Hypothalamus (tissue), 51 donors: ENCODE measurements at regions not wholly inside any gene's neighbourhood (a gene's known extent, or its start where the extent isn't known, plus 50 kb on each side); places are given as distances from the start of the nearest gene placed in this dataset.
"Not testable (repeated sequence)": the region's sequence is repeated elsewhere in the genome, so short reads cannot be mapped to it uniquely, and the experiment has no call there.

Experiments used
- DNase-seq, 51 donors: peaks; one replicate each; lab custom pipeline; 2025; lab: John Stamatoyannopoulos, UW

DNA sequence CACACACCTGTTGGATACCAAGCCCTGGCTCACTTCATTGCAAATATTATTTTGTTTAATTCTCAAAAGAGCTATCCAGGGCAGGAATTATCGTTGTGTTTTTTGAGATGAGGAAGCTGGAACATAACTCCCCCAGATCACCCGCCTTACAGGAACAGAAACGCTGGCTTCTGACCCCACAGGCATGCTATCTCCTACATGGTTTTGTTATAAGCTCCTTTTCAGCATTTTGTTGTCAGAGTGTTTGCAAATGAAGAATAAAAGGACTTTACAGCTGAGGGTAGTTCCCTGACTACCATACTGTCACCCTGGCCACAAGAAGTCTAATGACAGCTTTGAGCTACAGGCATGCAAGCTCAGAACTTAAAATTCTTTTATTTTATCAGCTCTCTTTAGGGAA, 62.0 kb upstream of the MRPS9 start:
- no peak for DNase-seq

DNA sequence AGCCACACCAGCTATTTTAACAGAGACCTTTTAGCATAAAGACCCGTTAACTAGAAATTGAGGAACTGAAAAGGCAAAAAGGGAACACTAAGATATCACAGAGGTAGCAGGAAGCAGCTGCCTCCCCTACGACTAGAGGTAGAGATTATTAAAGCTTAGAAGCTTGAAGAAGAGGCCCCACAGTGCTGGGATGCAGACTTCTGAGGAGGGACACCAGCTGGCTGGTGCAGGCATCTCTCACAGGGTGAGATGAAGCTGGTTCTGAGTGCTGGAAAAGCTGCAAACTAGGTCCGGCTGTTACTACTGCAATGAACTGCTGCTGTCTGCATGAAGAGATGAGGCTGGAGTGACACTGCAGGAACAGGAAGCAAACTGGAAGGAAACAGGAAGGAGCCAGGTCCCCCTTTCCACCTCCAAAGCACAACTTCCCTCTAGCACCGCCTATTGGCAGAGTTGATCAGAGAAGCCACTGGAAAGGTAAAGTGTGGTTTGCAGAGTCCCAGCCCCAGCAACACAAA, 61.2 kb upstream of the MRPS9 start:
- DNase-seq: no peak

- DNase-seq: no peak
These were observed 59.9 kb upstream of the MRPS9 start for GRCh38 chr2:104977958-104978357.

DNA sequence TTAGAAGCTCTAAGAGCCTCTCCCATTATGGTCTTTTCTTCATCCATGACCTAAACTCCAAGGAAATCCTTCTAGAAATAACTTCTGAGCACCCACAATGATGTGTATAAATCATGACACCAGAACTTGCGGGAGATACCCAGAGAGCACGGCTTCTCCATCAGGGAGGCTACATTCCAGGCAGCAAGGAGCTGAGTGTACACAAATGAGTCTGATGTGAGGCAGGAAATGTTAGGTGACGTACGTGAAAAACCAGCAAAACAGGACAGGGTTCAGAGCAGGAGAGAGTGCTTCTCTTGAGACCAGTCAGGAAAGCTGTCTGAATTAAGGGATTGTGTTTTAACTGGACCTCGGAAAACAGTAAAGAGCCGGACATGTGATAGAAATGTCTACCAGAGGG, 58.1 kb upstream of the MRPS9 start:
- not testable (repeated sequence) for DNase-seq

DNA sequence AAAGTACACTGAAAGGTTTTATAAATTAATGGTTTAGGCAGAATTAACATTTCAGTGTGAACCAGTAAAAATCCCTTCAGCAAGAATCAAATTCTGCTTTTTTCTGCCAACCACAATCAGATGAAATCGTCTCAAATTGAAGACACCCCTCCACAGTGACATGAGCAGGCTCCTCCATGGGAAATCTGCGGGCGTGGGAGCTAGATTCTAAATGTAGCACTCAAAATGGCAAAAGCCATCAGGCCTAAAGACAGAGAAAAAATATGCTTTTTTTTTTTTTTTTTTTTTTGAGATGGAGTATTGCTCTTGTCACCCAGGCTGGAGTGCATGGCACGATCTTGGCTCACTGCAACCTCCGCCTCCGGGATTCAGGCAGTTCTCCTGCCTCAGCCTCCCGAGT, 55.8 kb upstream of the MRPS9 start:
- DNase-seq: no peak
